Suppressor macrophage treated with lipopolysaccharide for 4 hours (primary cell): ENCODE measurements at regions not wholly inside any gene's neighbourhood (a gene's known extent, or its start where the extent isn't known, plus 50 kb on each side); places are given as distances from the start of the nearest gene placed in this dataset.
A peak's percentile ranks its signal among the peaks of the same experiment; 100 is the strongest.
"Not testable (repeated sequence)": the region's sequence is repeated elsewhere in the genome, so short reads cannot be mapped to it uniquely, and the experiment has no call there.

Experiments used
- DNase-seq: peaks from one replicate; pipeline ENCODE4 v3.0.0-alpha.2; 2020

DNA sequence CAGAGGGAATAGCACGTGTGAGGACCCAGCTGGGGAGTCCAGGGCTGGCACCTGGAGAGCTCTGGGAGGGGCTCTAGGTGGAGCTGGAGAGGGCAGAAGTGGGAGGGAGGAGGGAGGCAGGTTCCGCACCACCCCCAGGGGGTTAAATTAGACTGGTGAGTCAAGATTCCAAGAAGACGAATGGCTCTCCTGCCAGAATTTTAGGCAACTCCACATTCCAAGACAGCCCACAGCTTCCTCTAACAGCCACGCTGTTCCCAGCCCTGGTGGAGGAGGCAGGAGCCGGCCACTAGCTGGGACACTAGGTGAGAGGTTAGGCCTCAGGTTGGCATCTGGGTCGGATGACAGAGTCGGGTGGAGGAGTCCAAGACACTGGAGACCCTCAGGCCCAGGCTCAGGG lies 60.2 kb downstream of the TFAP2C start:
- DNase-seq = no peak

DNA sequence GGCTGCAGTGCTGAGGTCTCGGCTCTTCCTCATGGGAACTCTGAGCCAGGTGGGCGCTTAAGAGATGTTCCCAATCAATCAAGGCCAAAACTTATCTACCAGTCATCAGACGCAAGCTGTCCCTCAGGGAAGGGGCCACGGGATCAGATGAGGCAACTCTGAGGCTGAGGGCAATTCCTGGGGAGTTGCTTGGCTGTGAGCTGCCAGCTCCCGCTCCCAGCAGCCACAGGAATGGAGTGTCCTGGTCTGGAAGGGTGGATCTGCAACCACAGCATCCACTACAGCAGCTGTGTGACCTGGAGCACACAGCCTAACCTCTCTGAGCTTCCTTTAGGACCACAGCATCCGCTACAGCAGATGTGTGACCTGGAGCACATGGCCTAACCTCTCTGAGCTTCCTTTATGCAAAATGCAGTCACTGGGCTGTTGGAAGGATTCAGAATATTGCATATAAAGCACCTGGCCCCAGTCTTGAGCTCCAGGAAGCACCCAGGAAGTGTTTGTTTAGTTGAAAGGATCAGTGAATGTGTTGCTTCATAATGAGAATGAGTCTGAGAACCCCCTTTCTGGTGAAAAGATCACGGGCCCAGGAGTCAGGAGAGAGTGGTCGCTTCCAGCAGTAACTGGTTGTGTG lies 60.9 kb downstream of the TFAP2C start:
- DNase-seq = no peak

DNA sequence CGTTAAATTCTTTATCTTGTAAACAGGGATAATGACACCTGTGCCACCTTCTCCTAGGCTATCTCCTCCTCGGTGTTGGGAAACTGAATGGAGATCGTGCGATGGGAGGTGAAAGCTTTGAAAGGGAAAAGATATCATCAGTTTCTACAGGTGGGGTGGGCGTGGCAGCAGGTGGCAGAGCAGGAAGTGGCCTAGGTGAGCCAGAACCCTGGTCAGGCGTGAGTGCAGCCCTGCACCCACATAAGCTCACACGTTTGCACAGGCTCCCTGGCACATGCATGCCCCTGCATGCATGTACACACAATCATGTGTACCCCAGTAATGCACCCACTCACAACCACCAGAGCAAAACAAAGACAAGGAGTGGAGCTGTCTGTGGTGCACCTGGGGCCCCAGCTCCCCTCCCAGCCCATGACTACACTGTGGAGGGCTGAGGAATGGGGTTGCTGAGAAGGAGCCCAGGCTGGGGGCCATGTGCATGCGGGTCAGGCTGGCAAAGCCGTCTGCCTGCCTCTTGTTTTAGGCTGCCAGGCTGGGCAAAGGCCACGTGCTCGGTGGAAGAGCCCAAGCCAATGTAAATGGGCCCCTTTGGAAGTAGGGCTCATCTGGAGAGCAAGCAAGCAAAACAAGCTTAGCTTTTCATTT lies 61.5 kb downstream of the TFAP2C start:
- no peak for DNase-seq

DNA sequence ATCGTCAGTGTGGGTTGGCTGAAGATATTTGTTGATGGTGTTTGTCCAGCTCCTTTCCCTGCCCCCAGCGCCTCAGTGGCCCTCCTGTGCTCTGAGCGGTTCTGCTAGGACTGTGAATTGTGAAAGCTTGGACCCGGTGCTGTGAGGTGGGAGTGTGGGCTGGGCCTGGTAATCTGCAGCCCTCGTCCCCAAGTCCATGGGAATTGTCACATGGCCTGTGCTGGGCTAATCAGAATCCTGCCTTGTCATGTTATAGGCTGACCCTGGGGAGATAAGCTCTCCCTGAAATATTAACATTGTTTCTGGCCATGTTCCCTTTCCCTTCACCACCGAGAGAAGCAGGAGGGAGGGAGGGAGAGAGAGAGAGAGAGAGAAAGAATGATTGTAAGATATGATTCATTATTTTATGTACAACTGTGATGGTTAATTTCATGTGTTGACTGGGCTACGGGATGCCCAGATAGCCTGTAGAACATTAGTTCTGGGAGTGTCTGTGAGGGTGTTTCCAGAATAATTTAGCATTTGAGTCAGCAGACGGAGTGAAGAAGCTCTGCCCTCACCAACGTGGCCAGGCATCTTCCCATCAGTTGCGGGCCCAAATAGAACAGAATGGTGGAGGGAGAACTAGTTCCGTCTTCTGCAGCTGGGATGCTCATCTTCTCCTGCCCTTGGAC lies 62.4 kb downstream of the TFAP2C start:
- DNase-seq = no peak

DNA sequence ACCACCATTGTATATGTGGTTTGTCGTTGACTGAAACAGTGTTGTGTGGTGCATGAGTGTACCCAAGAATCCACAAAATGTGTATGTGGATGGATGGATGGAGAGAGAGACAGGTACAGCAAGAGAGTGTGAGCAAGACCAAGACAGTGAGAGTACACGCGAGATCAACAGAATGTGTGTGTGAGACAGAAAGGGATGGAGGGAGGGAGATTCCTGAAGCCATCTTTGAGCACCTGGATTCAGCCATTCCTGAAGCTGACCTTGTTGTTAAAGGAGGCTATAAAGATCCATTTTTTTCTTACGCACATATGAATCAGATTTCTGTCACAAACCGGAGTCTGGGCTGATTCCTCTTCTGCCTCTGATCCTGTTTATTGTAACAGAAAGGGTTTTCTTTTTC lies 64.1 kb downstream of the TFAP2C start:
- no peak for DNase-seq

DNA sequence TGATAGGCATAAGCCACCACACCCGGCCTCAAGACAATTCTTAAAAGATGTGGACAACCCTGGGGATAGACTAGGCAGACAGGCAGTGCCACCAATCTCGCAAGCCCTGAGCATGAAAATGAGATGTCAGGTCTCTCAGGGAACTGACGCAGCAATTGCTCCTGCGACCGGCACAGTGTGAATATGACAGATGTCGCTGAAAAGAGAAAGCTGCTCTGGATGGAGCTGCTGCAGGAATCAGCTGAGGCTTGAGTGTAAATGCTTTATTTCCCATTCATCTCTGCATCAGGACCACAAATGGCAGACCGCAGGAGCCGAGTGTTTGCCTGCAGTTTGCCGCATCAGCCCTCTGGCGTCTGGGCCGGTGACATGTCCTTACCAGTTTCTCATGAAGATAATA lies 68.4 kb downstream of the TFAP2C start:
- DNase-seq = no peak

DNA sequence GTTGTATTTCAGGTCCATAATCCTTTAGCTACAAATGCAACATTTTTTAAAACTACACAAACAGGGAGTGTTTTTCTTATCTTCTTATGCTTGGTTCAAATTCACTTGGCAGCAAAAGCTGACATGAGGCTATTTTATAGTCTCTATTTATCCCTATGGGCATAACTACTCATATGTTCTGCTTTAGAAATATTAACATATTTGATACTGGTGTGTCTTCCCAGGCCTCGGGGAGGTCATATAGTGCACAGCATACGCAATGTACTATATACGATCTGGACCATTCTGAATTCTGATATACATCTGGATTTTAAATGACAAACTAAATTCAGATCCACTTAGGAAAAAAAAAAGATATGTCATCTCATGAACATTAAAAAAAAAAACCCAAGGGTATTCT lies 69.2 kb downstream of the TFAP2C start:
- DNase-seq = no peak

DNA sequence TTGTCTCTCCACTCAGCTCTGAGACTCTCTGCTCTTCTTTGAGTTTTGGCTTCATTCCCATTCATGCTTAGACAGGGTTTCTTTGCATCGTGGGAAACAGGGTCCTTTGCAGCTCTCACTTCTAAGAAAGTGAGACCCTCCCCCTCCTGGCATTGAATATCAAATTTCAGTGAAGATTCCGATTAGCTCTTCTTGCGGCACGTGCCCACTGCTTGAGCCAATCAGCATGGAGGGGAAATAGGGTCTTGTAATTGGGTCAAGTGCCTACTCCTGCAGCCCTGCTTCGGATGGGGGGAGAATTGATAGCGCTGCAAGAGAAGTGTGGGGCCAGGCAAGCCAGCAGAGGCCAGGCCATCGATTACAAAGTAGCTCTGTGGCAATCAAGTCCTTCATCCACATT lies 69.6 kb downstream of the TFAP2C start:
- no peak for DNase-seq

DNA sequence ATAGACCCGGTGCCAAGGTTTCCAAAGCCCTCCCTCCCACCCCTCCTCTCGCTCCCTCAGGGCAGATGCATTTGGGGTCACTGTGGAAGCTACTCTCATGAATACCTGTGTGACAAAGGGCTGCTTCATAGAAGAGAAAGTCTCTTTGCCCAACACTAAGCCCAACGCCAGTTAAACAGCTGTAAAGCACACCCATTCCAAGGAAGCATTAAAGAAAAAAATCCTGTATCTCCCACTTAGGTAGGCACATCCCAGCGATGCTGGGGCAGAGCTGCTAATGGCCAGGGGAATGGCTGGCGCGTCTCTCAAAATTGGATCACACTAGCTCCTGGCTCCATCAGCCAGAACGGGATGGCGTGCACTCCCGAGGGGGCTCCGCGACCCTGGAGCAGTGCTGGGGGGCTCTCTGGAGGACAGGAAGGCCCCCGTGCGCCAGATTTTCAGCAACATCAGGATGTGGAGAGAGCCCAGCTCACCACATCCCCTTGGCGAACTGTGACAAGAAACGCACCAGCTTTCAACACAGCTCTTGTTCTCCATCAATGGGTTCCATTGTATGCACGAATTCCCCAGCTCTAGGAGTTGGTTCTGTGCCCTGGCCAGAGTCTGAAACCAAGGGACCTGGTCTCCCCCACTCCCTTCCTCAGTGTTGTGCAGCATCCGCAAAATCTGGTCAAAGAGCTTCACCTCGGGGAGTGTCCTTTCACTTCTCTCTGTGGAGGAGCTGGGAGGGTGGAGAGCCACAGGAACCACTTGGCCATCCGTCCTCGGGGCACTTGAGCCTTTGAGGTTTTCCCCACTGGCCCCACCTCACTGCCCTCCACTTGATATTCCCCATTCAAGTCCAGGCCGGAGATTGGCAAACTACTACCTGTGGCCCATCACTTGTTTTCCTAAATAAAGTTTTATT lies 74.1 kb downstream of the TFAP2C start:
- DNase-seq = no peak

DNA sequence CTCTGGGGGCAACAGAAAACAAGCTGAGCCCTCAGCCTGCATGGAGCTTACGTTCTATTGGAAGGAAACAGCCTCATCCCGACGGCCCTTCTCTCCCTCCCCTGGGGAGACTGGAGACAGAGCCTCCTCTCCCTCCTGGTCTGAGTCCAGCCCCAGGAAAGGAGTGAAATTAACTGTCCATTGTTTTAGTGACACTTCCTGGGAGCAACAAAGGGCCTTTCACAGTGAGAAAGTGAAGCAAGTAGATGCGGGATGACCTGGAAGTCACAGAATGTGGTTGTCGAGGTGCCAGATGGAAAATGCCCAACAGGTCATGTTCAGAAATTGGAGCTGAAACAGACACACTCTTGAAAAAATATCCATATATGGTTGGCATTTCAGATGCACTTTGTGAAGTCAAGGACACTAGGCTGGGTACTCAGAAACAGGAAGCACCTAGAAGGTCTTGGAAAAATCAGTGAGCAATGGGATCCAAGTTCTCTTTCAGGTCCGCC lies 77.8 kb downstream of the TFAP2C start:
- no peak for DNase-seq

DNA sequence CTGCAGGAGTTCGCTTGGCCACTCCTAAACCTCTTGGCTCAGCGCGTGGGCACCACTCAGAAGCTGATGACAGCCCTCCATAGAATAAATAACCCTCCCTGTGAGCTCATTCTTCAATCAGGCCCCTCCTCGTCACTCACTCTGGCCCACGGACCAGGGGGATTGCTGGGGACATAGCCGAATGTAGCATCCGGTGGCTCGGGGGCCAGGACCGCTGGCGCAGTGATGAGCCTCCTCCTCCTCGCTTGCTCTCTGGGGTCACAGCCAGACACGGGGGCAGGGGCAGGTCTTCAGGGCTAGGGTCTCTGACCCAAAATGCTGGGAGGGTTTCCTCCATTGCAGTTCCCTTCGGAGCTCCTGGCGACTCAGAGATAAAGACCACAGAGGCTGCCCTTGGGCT lies 79.9 kb downstream of the TFAP2C start:
- no peak for DNase-seq

DNA sequence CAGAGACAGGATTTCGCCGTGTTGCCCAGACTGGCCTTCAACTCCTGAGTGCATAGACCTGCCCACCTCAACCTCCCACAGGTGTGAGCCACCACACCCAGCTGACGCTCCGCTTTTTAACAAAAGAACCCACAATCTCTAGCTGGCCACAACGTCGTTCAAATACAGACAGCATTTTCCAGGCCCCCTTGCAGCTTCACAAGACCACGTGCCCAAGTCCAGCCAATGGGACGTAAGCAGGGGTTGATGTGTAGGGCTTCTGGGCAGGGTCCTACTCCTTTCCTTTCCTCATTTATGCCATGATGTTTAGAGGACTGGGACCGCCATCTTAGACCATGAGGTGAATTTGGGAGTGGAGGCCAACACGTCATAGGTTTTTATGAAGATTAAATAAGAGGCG lies 81.0 kb downstream of the TFAP2C start:
- DNase-seq = no peak

DNA sequence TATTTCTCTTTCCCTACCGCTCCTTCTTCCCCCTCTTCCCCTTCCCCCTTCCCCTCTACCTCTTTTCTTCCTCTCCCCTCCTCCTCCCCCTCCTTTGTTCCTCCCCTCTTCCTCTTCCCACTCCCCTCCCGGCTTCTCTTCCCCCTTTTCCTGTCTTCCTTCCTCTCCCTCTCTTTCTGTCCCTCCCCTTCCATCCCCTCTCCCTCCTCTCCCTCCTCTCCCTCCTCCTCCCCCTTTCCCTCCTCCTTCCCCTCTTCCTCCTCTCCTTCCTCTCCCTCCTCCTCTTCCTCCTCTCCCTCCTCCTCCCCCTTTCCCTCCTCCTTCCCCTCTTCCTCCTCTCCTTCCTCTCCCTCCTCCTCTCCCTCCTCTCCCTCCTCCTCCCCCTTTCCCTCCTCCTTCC lies 81.5 kb downstream of the TFAP2C start:
- DNase-seq = not testable (repeated sequence)

DNA sequence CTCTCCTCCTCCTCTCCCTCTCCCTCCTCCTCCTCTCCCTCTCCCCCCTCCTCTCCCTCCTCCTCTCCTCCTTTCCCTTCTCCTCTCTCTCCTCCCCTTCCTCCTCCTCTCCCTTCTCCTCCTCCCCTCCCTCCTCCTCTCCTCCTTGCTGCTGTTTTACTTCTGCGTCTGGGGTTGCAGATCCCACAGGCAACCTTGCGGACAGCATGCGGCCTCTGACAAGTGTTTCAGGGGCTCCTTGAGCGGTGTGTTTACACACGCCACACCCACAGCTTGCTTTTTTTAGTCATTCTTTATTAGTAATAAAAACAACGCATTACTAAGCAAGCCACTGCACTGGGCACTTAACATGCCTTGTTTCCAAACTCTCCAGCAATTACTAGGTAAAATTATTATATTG lies 81.9 kb downstream of the TFAP2C start:
- DNase-seq = no peak

DNA sequence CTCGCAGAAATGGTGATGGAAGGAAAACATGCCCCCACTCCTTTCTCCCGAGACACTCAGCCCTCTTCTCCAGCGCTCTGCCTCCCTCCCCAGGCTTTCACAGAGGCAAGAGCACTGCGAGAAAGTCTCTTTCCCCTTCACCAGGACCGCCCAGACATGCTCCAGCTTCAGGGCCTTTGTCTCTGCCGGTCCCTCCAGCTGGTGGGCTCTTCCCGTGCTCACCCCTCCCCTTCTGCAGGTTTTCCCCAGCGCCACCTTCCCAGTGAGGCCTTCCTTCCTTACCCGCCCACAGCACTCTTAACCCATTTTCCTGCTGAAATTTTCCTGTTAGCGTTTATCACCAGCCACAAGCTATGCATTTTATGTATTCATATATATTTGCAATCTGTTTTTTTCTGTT lies 86.2 kb downstream of the TFAP2C start:
- DNase-seq = no peak

DNA sequence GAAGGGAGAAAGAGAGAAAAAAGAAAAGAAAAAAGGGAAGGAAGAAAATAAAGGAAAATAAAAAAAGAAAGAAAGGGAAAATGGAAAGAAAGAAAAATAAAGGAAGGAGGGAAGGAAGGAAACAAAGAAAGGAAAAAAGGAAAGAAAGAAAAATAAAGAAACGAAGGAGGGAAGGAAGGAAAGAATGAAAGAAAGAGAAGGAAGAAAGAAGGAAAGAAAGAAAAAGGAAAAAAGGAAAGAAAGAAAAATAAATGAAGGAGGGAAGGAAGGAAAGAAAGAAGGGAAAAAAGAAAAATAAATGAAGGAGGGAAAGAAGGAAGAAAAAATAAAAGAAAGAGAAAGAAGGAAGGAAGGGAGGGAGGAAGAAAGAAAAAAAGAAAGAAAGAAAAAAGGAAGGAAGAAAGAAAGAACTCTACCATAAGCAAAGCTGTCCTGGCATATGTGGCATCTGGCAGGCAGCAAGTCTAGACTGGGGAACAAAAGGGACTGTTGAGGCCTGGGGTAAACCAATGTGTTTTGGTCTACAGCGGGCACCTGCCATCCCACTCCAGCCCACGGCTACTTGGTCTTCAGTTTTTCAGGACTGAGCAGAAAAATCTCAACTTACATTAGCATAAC lies 86.9 kb downstream of the TFAP2C start:
- DNase-seq = no peak

DNA sequence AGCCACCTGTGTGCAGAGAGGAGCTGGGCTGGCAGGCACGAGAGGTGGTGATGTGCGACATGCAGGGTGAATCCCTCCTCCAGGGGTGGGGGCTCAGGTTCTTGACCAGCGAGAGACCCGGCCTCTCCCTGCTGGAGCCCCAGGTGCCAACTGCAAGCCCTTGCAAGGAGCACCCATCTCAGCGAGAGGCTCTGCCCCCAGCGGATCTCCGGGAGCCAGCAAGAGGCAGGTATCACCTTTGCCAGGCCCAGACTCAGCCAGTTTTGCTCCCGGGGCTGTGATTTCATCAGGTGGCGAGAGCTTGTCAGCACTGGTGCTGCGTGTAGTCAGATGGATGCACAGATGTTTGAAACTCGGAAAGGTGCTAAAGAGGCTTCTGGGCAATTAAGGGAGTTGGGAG lies 87.7 kb downstream of the TFAP2C start:
- DNase-seq = no peak

DNA sequence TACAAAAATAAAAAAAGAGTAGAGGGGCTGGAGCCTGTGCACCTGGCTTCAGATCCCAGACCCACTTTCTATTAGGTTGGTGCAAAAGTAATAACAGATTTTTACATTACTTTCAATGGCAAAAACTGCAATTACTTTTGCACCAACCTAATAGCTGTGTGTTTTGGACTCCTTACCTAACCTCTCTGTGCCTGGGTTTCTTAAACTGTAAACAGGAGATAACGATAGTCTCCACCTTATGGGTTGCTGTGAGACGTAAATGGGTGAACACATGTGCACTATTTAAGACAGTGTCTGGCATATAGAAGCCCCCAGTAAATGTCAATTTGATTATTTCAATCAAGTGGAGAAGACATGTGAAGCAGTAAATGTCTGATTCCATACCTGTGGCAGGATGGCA lies 89.7 kb downstream of the TFAP2C start:
- DNase-seq = no peak

DNA sequence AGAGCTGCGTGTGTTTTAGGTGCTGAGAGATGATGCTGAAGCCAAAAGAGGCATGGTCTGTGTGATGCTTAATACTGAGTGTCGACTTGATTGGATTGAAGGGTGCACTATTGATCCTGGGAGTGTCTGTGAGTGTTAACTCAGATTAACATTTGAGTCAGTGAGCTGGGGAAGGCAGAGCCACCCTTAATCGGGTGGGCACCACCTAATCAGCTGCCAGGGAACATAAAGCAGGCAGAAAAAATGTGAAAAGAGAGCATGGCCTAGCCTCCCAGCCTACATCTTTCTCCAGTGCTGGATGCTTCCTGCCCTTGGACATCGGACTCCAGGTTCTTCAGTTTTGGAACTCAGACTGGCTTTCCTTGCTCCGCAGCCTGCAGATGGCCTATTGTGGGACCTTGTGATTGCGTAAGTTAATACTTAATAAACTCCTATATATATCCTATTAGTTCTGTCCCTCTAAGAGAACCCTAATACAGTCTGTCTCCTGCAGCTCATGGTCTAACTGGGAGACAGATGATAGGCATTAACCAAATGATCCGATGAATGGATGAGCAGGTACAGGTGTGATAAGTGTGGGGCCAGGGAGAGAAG lies 91.6 kb downstream of the TFAP2C start:
- no peak for DNase-seq

DNA sequence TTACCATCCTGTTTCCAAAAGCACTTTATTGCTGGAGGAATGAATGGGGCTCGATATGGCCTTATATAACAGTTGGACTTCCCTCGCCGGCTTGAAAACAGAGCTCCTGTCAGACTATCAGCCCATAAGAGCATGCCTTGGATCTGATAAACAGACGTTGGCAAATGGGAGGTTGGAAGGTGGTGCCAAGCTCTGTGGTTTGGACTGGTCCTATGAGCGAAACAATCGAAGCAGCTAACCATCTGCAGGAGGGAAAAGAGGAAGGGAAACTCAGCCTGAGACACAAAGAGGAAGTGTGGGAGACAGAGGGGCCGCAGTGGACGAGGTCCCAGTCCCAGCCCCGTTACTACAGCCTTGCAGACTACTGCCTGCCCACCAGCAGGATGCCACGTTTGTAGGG lies 92.9 kb downstream of the TFAP2C start:
- peak; percentile 73 for DNase-seq

DNA sequence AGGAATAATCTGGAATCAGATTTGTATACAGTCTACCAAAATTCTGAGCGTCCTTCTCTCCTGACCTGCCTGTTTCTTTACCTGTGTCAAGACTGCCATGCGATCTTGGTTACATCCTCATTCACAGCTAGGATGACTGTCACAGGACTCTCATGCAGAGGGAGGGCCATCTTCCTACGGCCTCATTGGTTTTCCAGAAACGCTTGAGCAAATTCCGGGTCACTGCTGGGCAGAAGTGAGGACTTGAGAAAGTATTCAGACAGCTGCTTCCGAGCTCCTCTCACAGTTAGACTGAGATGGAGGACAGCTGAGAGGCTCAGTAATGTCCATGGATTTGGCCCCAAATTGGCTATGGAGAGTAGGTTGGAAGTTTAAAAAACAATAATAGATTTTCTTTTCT lies 94.2 kb downstream of the TFAP2C start:
- no peak for DNase-seq

DNA sequence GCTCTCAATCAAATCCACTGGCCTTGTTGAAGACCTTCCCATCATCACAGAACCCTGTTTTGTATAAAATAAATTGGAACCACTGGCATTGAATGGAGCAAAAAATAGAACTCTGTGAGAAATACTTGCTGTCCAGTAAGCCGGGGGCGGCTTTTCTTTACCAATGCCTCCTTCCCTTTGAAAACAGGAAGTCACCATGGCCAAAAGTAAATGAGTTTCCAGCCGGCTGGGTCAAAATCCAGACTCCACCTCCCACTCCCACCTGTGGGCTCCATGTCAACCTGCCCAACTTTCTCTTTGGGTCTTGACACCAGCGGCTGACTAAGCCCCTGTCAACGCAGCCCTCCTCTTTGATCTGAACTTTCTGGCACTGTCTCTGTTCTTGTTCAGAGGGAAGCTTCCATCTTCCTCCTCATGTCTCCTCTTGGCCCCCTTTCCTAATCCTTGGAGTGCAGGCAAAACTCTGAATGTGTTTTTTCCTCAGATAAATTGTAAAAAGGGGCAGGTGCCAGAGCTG lies 95.2 kb downstream of the TFAP2C start:
- peak; percentile 32 for DNase-seq
